SK-N-SH (cell line): ENCODE measurements at regions not wholly inside any gene's neighbourhood (a gene's known extent, or its start where the extent isn't known, plus 50 kb on each side); places are given as distances from the start of the nearest gene placed in this dataset.

Experiments
- EP300 ChIP-seq, 2 experiments: IDR thresholded peaks; 2 replicates each; pipeline versions ENCODE4 v1.4.0 to v1.6.1; 2012; ENCODE audit warnings: borderline replicate concordance in 1 of 2, low read depth in 1 of 2, low read length in 1 of 2
- POLR2AphosphoS5 ChIP-seq: IDR thresholded peaks from 2 replicates; pipeline ENCODE4 v1.6.1; 2012; ENCODE audit warnings: low read depth, low read length
- RAD21 ChIP-seq: IDR thresholded peaks from 2 replicates; pipeline ENCODE4 v1.6.1; 2012; ENCODE audit warnings: mild to moderate bottlenecking, low read length
- RCOR1 ChIP-seq: fragments of 150-350 bp; IDR thresholded peaks from 2 replicates; pipeline ENCODE4 v1.6.1; 2017; ENCODE audit warnings: antibody characterized with exemption, low read length
- TF ChIP-seq, protein P1 (sequence below): fragments of 200-600 bp; sonication (generic); IDR thresholded peaks from 2 replicates; pipeline ENCODE4 v1.6.1; 2017; ENCODE audit warnings: antibody characterized with exemption, mild to moderate bottlenecking, moderate library complexity
- TF ChIP-seq, protein P2 (sequence below): IDR thresholded peaks from 2 replicates; pipeline ENCODE4 v1.4.0; 2012; ENCODE audit warnings: low read depth

DNA sequence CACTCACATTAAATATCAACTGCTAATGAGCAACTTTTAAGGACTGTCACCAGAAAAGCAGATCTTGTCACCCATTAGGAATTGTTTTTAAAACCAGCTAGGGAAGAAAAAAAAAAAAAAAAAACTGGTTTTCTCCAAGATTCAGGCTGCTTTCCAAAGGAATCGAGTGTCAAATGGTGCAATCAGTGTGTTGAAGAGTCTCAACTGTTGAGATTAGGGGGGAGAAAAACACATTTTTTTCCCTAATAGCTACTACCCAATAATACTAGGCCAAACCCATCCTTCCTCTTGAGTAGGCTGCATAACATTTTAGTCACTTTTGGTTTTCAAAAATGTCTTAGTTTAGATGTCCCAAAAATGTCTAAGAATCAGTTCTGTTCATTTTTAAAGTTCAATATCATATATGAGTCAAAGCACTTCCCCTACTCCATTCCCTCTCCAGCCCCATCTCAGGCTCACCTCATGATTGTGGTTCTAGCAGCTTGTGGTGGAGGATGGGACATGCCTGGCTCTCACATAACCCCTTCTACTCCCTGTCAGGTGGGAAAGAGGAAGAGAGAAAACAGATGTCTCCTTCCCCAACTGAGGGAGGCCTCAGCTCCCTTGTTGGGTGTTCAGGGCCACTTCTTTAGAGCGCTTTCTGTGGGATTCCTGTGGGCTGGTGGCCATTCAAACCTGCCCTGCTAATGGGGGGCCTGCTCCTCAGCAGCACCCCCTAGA lies 193.6 kb downstream of the CWF19L2 start:
- no peak for TF ChIP-seq EP300 (IDR thresholded peaks at IDR 0.05; ENCODE audit: borderline replicate concordance in 1 of 2, low read depth in 1 of 2, low read length in 1 of 2)
- TF ChIP-seq, protein P1, sequence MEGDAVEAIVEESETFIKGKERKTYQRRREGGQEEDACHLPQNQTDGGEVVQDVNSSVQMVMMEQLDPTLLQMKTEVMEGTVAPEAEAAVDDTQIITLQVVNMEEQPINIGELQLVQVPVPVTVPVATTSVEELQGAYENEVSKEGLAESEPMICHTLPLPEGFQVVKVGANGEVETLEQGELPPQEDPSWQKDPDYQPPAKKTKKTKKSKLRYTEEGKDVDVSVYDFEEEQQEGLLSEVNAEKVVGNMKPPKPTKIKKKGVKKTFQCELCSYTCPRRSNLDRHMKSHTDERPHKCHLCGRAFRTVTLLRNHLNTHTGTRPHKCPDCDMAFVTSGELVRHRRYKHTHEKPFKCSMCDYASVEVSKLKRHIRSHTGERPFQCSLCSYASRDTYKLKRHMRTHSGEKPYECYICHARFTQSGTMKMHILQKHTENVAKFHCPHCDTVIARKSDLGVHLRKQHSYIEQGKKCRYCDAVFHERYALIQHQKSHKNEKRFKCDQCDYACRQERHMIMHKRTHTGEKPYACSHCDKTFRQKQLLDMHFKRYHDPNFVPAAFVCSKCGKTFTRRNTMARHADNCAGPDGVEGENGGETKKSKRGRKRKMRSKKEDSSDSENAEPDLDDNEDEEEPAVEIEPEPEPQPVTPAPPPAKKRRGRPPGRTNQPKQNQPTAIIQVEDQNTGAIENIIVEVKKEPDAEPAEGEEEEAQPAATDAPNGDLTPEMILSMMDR = no peak
- TF ChIP-seq, protein P2, sequence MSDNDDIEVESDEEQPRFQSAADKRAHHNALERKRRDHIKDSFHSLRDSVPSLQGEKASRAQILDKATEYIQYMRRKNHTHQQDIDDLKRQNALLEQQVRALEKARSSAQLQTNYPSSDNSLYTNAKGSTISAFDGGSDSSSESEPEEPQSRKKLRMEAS = no peak
- TF ChIP-seq POLR2AphosphoS5 = no peak
- TF ChIP-seq RAD21 = no peak
- no peak for TF ChIP-seq RCOR1
